ENCODE measurements at regions not wholly inside any gene's neighbourhood (a gene's known extent, or its start where the extent isn't known, plus 50 kb on each side); places are given as distances from the start of the nearest gene placed in this dataset.

- DNase-seq, result no peak
Measured at GRCh38 chr6:95517568-95517967, 59.8 kb upstream of the MANEA start.

- no peak for DNase-seq
Measured at GRCh38 chr6:95518630-95519227, 58.6 kb upstream of the MANEA start.

- no peak for DNase-seq
Measured at GRCh38 chr6:95519228-95520037, 57.9 kb upstream of the MANEA start.

GRCh38 chr6:95521181-95521580, 56.2 kb upstream of the MANEA start:
- no peak for DNase-seq

All from NCI-H1417 treated with DMSO at 0.1 percent for 48 hours (cell line).